ENCODE measurements at regions not wholly inside any gene's neighbourhood (a gene's known extent, or its start where the extent isn't known, plus 50 kb on each side); places are given as distances from the start of the nearest gene placed in this dataset.

DNA sequence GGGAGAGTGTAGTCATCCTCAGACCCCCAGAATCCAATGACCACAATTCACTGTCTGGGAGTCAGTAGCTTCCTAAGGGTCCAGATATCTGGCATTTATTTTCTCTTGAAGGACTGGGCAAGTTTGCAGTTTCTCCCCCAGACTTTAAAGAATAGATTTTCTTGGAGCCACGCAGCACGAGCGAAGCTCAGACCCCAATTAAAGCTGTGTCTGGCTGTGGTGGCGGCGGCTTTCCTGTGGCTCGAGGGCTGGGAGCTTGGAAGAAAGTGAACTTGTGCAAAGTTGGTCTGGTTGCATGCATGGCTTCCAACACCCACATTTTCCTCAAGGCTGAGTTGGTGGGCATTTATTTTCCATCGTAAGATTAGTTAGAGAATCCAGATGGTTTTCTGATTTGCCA, 105.0 kb downstream of the ACKR3 start:
- no peak overlapping the region for H3K9ac ChIP-seq (ENCODE audit: insufficient read depth, low read length)
- no peaks in the 10 kb centered on the region for H3K4me1 ChIP-seq (ENCODE audit: control insufficient read depth, extremely low read depth, insufficient read depth, low read length)
- H3K4me2 ChIP-seq (ENCODE audit: extremely low read depth, insufficient read depth, low read length) = no peak overlapping the region
- no peak overlapping the region for H3K4me3 ChIP-seq (replicated peaks in 1 of 4; ENCODE audit: control extremely low read depth in 1 of 4, insufficient read depth in 1 of 4, low read depth in 3 of 4, low read length in 4 of 4)
- no peaks in the 10 kb centered on the region for H3K9me3 ChIP-seq (ENCODE audit: control insufficient read depth, insufficient read depth, low read depth, low read length)
- no peaks in the 10 kb centered on the region for H4K20me1 ChIP-seq (ENCODE audit: control insufficient read depth, extremely low read depth, insufficient read depth, low read length)
- H3K79me2 ChIP-seq (ENCODE audit: control insufficient read depth, insufficient read depth, low read length) = no peaks in the 10 kb centered on the region
- DNase-seq (ENCODE audit: low read depth in 2 of 2) = no peak
- no peak overlapping the region for H2AFZ ChIP-seq (ENCODE audit: low read length)
- TF ChIP-seq, protein P1, sequence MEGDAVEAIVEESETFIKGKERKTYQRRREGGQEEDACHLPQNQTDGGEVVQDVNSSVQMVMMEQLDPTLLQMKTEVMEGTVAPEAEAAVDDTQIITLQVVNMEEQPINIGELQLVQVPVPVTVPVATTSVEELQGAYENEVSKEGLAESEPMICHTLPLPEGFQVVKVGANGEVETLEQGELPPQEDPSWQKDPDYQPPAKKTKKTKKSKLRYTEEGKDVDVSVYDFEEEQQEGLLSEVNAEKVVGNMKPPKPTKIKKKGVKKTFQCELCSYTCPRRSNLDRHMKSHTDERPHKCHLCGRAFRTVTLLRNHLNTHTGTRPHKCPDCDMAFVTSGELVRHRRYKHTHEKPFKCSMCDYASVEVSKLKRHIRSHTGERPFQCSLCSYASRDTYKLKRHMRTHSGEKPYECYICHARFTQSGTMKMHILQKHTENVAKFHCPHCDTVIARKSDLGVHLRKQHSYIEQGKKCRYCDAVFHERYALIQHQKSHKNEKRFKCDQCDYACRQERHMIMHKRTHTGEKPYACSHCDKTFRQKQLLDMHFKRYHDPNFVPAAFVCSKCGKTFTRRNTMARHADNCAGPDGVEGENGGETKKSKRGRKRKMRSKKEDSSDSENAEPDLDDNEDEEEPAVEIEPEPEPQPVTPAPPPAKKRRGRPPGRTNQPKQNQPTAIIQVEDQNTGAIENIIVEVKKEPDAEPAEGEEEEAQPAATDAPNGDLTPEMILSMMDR (conservative IDR thresholded peaks at IDR 0.05 in 1 of 2, IDR thresholded peaks at IDR 0.05 in 1 of 2; ENCODE audit: low read depth in 1 of 2, low read length in 2 of 2) = no peak
- TF ChIP-seq EZH2 (IDR thresholded peaks at IDR 0.05; ENCODE audit: low read length, missing control alignments) = no peak
- no peaks in the 10 kb centered on the region for H3K27me3 ChIP-seq (ENCODE audit: control insufficient read depth, insufficient read depth, low read length)
- H3K27ac ChIP-seq (ENCODE audit: insufficient read depth, low read length) = no peak overlapping the region
- H3K36me3 ChIP-seq (ENCODE audit: control insufficient read depth, insufficient read depth, low read length) = no peaks in the 10 kb centered on the region

DNA sequence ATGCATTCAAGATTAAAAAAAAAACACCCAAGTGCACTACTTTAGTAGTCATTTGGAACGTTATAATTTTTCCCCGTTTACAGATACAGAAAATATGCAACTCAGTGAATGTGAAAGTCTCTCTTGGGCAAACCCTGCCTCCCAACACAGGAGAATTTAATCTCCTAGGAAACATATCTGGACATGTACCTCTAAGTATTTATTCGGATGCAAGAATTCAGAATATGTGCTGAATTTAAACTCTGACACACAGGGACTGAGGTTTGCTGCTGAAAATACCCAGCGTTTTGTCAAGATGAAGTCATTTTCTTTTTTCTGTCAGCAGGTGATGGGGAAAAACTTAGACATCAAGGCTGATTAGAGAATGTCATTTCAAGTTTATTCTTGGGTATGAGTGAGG, 105.4 kb downstream of the ACKR3 start:
- no peaks in the 10 kb centered on the region for H3K4me1 ChIP-seq (ENCODE audit: control insufficient read depth, extremely low read depth, insufficient read depth, low read length)
- no peak overlapping the region for H3K4me2 ChIP-seq (ENCODE audit: extremely low read depth, insufficient read depth, low read length)
- H3K36me3 ChIP-seq (ENCODE audit: control insufficient read depth, insufficient read depth, low read length) = no peaks in the 10 kb centered on the region
- H2AFZ ChIP-seq (ENCODE audit: low read length) = no peak overlapping the region
- H3K79me2 ChIP-seq (ENCODE audit: control insufficient read depth, insufficient read depth, low read length) = no peaks in the 10 kb centered on the region
- no peak for TF ChIP-seq EZH2 (IDR thresholded peaks at IDR 0.05; ENCODE audit: low read length, missing control alignments)
- TF ChIP-seq, protein P1 (conservative IDR thresholded peaks at IDR 0.05 in 1 of 2, IDR thresholded peaks at IDR 0.05 in 1 of 2; ENCODE audit: low read depth in 1 of 2, low read length in 2 of 2) = no peak
- no peaks in the 10 kb centered on the region for H3K27me3 ChIP-seq (ENCODE audit: control insufficient read depth, insufficient read depth, low read length)
- peak in 1 of 2 donors; percentile 87 for DNase-seq (ENCODE audit: low read depth in 2 of 2)
- H3K9me3 ChIP-seq (ENCODE audit: control insufficient read depth, insufficient read depth, low read depth, low read length) = no peaks in the 10 kb centered on the region
- no peak overlapping the region for H3K27ac ChIP-seq (ENCODE audit: insufficient read depth, low read length)
- no peak overlapping the region for H3K9ac ChIP-seq (ENCODE audit: insufficient read depth, low read length)
- no peaks in the 10 kb centered on the region for H4K20me1 ChIP-seq (ENCODE audit: control insufficient read depth, extremely low read depth, insufficient read depth, low read length)
- no peak overlapping the region for H3K4me3 ChIP-seq (replicated peaks in 1 of 4; ENCODE audit: control extremely low read depth in 1 of 4, insufficient read depth in 1 of 4, low read depth in 3 of 4, low read length in 4 of 4)

DNA sequence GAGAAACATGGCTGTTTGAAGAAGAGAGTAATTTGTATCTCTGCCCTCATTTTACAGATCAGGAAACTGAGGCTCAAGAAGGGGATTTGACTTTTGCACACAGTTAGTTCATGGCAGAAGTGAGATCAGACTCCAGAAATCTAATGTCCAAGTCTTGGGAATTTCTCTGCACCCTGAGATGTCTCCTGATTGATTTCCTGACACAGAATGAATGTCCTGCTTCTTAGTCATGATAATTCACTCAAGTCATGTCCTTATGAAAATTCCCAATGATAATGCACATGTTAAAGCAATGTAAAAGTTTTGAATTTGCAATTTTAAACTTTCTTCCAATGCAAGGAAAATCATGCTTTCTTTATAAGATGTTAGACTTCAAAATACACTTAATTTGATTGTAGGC, 105.9 kb downstream of the ACKR3 start:
- Histone ChIP-seq H3K27ac (ENCODE audit: insufficient read depth, low read length) (no peak overlapping the region), H4K20me1 (ENCODE audit: control insufficient read depth, extremely low read depth, insufficient read depth, low read length) (no peaks in the 10 kb centered on the region), H3K4me1 (ENCODE audit: control insufficient read depth, extremely low read depth, insufficient read depth, low read length) (no peaks in the 10 kb centered on the region), H3K79me2 (ENCODE audit: control insufficient read depth, insufficient read depth, low read length) (no peaks in the 10 kb centered on the region), H3K9ac (ENCODE audit: insufficient read depth, low read length) (no peak overlapping the region), H3K36me3 (ENCODE audit: control insufficient read depth, insufficient read depth, low read length) (no peaks in the 10 kb centered on the region), H3K27me3 (ENCODE audit: control insufficient read depth, insufficient read depth, low read length) (no peaks in the 10 kb centered on the region), H2AFZ (ENCODE audit: low read length) (no peak overlapping the region), H3K4me2 (ENCODE audit: extremely low read depth, insufficient read depth, low read length) (no peak overlapping the region), H3K9me3 (ENCODE audit: control insufficient read depth, insufficient read depth, low read depth, low read length) (no peaks in the 10 kb centered on the region), H3K4me3 (replicated peaks in 1 of 4; ENCODE audit: control extremely low read depth in 1 of 4, insufficient read depth in 1 of 4, low read depth in 3 of 4, low read length in 4 of 4) (no peak overlapping the region)
- TF ChIP-seq EZH2 (IDR thresholded peaks at IDR 0.05; ENCODE audit: low read length, missing control alignments) = no peak
- TF ChIP-seq, protein P1 (conservative IDR thresholded peaks at IDR 0.05 in 1 of 2, IDR thresholded peaks at IDR 0.05 in 1 of 2; ENCODE audit: low read depth in 1 of 2, low read length in 2 of 2) = no peak
- no peak for DNase-seq (ENCODE audit: low read depth in 2 of 2)

All from fibroblast of lung (primary cell).